ENCODE measurements at regions not wholly inside any gene's neighbourhood (a gene's known extent, or its start where the extent isn't known, plus 50 kb on each side); places are given as distances from the start of the nearest gene placed in this dataset.
"Not testable (repeated sequence)": the region's sequence is repeated elsewhere in the genome, so short reads cannot be mapped to it uniquely, and the experiment has no call there.

DNA sequence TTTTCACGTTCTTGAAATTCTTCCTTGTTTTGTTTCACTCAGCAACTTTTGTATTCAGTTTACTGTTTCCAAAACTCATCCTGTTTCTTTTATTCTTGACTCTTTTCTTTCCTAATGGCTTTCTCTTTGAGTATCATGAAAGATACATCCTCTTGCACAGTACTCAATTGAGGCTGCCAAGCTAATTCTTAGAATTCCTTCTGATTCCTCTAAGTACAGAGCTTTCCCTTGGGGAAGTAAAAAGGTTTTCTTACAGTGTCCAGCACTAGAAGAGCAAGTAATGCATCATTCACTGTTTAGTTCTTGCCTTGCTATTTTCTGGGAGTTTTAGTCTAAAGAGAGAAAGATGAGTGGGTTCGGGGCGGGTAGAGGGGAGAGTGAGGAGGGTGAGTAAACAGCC, 154.1 kb downstream of the NEDD1 start:
- TF ChIP-seq EZH2 (optimal IDR thresholded peaks at IDR 0.05; ENCODE audit: low read depth, low read length) (no peak), EZH2phosphoT487 (IDR thresholded peaks at IDR 0.05; ENCODE audit: low read length) (no peak)
- TF ChIP-seq, protein P1, sequence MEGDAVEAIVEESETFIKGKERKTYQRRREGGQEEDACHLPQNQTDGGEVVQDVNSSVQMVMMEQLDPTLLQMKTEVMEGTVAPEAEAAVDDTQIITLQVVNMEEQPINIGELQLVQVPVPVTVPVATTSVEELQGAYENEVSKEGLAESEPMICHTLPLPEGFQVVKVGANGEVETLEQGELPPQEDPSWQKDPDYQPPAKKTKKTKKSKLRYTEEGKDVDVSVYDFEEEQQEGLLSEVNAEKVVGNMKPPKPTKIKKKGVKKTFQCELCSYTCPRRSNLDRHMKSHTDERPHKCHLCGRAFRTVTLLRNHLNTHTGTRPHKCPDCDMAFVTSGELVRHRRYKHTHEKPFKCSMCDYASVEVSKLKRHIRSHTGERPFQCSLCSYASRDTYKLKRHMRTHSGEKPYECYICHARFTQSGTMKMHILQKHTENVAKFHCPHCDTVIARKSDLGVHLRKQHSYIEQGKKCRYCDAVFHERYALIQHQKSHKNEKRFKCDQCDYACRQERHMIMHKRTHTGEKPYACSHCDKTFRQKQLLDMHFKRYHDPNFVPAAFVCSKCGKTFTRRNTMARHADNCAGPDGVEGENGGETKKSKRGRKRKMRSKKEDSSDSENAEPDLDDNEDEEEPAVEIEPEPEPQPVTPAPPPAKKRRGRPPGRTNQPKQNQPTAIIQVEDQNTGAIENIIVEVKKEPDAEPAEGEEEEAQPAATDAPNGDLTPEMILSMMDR (IDR thresholded peaks at IDR 0.05; ENCODE audit: low read length) = no peak
- Histone ChIP-seq H3K4me2 (ENCODE audit: low read depth, low read length) (no peak overlapping the region), H3K79me2 (ENCODE audit: low read length) (no peaks in the 10 kb centered on the region), H3F3A (ENCODE audit: insufficient read depth, low read length) (no peaks in the 10 kb centered on the region), H3K9ac (ENCODE audit: low read length) (no peak overlapping the region), H3K4me1 (ENCODE audit: low read length) (no peaks in the 10 kb centered on the region), H3K27me3 (replicated peaks; ENCODE audit: insufficient read depth, low read length) (no peaks in the 10 kb centered on the region), H4K20me1 (ENCODE audit: insufficient read depth, low read length) (no peaks in the 10 kb centered on the region), H3K9me3 (replicated peaks; ENCODE audit: insufficient read depth, low read length) (no peaks in the 10 kb centered on the region), H3K4me3 (ENCODE audit: low read length) (no peak overlapping the region), H3K36me3 (replicated peaks; ENCODE audit: insufficient read depth, low read length) (no peaks in the 10 kb centered on the region), H3K9me2 (replicated peaks; ENCODE audit: insufficient read depth, low read length) (no peaks in the 10 kb centered on the region), H3K27ac (ENCODE audit: low read length) (no peak overlapping the region), H2AFZ (ENCODE audit: low read length) (no peak overlapping the region)
- no peak for DNase-seq

DNA sequence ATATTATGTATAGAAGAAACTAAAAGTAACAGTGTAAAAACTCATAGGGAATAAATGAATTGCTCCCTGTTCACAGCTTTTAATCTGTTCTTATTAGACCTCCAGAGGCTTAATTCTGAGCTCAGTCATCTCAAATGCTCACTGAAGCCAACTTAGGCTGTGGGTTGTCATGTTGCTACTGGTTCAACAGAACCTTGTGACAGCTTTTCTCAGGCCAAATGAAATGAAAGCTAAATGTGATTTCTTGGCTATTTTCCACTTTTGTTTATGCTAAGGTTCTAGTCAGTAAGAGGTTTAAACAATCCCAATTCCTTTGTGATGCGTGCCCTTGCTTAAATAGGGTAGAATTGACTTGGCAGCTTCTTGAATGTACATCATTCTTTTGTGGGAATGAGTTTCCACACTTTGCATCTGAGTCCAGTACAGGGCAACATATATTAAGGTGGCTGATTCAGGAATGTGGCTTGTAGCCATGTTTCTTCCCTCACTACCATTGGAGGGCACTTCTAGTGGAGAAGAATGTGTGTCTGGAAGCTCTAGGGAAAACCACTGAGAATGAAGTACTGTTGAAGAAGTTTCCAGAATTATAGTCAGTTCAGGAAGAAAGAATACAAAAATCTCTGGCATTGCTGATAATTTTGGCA, 156.4 kb downstream of the NEDD1 start:
- Histone ChIP-seq H3K27me3 (replicated peaks; ENCODE audit: insufficient read depth, low read length) (no peaks in the 10 kb centered on the region), H3F3A (ENCODE audit: insufficient read depth, low read length) (no peaks in the 10 kb centered on the region), H3K9me3 (replicated peaks; ENCODE audit: insufficient read depth, low read length) (no peaks in the 10 kb centered on the region), H3K4me3 (ENCODE audit: low read length) (no peak overlapping the region), H2AFZ (ENCODE audit: low read length) (no peak overlapping the region), H4K20me1 (ENCODE audit: insufficient read depth, low read length) (no peaks in the 10 kb centered on the region), H3K79me2 (ENCODE audit: low read length) (no peaks in the 10 kb centered on the region), H3K27ac (ENCODE audit: low read length) (no peak overlapping the region), H3K9me2 (replicated peaks; ENCODE audit: insufficient read depth, low read length) (no peaks in the 10 kb centered on the region), H3K4me2 (ENCODE audit: low read depth, low read length) (no peak overlapping the region), H3K4me1 (ENCODE audit: low read length) (no peaks in the 10 kb centered on the region), H3K9ac (ENCODE audit: low read length) (no peak overlapping the region), H3K36me3 (replicated peaks; ENCODE audit: insufficient read depth, low read length) (no peaks in the 10 kb centered on the region)
- no peak for DNase-seq
- no peak for TF ChIP-seq EZH2phosphoT487 (IDR thresholded peaks at IDR 0.05; ENCODE audit: low read length)

DNA sequence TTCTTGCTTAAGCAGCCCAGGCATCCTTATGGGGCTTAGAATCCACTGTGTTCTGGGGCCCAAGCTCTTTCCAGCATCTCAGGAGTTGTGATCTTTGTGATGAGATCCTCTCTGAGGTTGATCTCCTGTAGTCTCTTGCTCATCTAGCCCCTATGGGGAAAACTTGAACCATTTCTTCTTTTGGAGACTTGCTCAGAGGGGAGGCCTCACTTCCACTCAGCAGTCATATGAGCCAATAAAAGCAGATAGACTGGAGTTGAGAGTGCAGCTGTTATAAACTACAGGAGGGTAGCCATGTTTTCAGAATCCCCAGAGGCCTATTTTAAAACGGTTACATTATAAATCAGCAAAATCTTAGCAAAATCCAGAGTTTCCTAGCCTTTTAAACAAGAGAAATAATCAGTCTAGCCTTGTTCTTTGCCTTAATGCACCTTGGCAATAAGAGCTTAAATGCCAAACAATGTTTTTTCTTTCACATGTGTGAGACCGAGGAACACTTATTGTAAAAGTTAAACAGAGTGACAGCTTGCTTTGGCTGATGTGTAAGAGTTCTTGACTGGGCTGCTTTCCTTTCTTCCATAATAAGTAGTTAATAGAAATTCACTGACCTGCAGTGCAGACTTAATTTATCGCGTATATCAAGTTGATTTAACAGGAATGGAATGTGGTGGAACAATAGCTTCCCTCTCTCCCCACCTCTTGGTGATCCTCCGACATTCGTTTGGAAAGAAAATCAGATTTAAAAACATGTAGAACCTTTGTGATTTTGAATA, 168.3 kb downstream of the NEDD1 start:
- H3K27me3 ChIP-seq (replicated peaks; ENCODE audit: insufficient read depth, low read length) = no peaks in the 10 kb centered on the region
- H4K20me1 ChIP-seq (ENCODE audit: insufficient read depth, low read length) = no peaks in the 10 kb centered on the region
- no peaks in the 10 kb centered on the region for H3F3A ChIP-seq (ENCODE audit: insufficient read depth, low read length)
- DNase-seq = no peak
- no peaks in the 10 kb centered on the region for H3K9me3 ChIP-seq (replicated peaks; ENCODE audit: insufficient read depth, low read length)
- H3K4me1 ChIP-seq (ENCODE audit: low read length) = no peaks in the 10 kb centered on the region
- H3K4me3 ChIP-seq (ENCODE audit: low read length) = no peak overlapping the region
- H3K27ac ChIP-seq (ENCODE audit: low read length) = no peak overlapping the region
- no peak for TF ChIP-seq EZH2phosphoT487 (IDR thresholded peaks at IDR 0.05; ENCODE audit: low read length)
- no peak for TF ChIP-seq EZH2 (optimal IDR thresholded peaks at IDR 0.05; ENCODE audit: low read depth, low read length)
- no peaks in the 10 kb centered on the region for H3K9me2 ChIP-seq (replicated peaks; ENCODE audit: insufficient read depth, low read length)
- no peaks in the 10 kb centered on the region for H3K79me2 ChIP-seq (ENCODE audit: low read length)
- no peak overlapping the region for H3K9ac ChIP-seq (ENCODE audit: low read length)
- no peak overlapping the region for H2AFZ ChIP-seq (ENCODE audit: low read length)
- no peaks in the 10 kb centered on the region for H3K36me3 ChIP-seq (replicated peaks; ENCODE audit: insufficient read depth, low read length)
- no peak overlapping the region for H3K4me2 ChIP-seq (ENCODE audit: low read depth, low read length)

DNA sequence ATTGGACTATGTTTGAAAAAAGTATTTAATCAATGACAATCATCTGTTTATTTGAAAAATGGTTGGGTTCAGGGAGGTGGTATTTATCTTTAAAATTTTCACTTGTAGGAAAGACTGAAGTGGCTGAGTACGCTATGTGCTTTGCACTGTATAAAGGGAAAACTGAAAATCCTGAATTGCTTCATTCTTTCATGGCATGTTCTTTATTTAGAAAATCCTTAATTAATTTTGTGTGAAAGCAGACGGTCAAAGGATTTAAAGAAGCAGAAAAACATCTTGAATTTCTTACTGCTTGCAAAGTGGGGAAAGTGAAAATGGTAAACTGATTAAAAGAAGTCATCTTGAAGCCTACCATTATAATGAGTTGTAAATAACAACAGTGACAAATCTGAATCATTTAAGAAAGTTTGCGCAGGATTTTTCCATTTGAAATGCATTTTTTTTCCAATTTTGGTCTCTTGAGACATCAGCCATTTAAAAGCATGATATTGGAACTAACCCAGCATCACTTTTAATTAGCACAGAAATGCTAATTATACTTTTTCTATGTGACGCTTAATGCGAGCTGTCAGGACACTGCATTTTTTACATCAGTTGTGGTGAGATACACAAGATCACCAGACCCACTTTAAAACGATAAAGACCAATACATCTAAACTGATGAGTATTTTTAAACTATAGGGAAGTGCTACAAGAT, 169.0 kb downstream of the NEDD1 start:
- no peak for TF ChIP-seq EZH2phosphoT487 (IDR thresholded peaks at IDR 0.05; ENCODE audit: low read length)
- Histone ChIP-seq H3K4me2 (ENCODE audit: low read depth, low read length) (no peak overlapping the region), H3K9ac (ENCODE audit: low read length) (no peak overlapping the region), H3K9me2 (replicated peaks; ENCODE audit: insufficient read depth, low read length) (no peaks in the 10 kb centered on the region), H3K27me3 (replicated peaks; ENCODE audit: insufficient read depth, low read length) (no peaks in the 10 kb centered on the region), H3K36me3 (replicated peaks; ENCODE audit: insufficient read depth, low read length) (no peaks in the 10 kb centered on the region), H3K9me3 (replicated peaks; ENCODE audit: insufficient read depth, low read length) (no peaks in the 10 kb centered on the region), H3K27ac (ENCODE audit: low read length) (no peak overlapping the region), H3K79me2 (ENCODE audit: low read length) (no peaks in the 10 kb centered on the region), H3F3A (ENCODE audit: insufficient read depth, low read length) (no peaks in the 10 kb centered on the region), H3K4me3 (ENCODE audit: low read length) (no peak overlapping the region), H2AFZ (ENCODE audit: low read length) (no peak overlapping the region), H4K20me1 (ENCODE audit: insufficient read depth, low read length) (no peaks in the 10 kb centered on the region), H3K4me1 (ENCODE audit: low read length) (no peaks in the 10 kb centered on the region)
- DNase-seq = no peak

DNA sequence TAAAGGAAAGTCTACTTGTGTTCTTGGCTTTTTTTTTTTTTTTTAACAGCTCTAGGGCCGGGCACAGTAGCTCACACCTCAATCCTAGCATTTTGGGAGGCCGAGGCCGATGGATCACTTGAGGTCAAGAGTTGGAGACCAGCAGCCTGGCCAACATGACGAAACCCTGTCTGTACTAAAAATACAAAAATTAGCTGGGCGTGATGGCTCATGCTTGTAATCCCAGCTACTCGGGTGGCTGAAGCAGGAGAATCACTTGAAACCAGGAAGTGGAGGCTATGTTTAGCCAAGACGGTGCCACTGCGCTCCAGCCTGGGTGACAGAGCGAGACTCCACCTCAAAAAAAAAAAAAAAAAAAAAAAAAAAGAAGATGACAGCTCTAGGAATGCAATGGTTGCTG, 169.9 kb downstream of the NEDD1 start:
- not testable (repeated sequence) for H3K9me3 ChIP-seq (replicated peaks; ENCODE audit: insufficient read depth, low read length); H3K36me3 ChIP-seq (replicated peaks; ENCODE audit: insufficient read depth, low read length); H3K79me2 ChIP-seq (ENCODE audit: low read length); H3K9me2 ChIP-seq (replicated peaks; ENCODE audit: insufficient read depth, low read length); H2AFZ ChIP-seq (ENCODE audit: low read length); H3K4me1 ChIP-seq (ENCODE audit: low read length); H4K20me1 ChIP-seq (ENCODE audit: insufficient read depth, low read length); H3K4me3 ChIP-seq (ENCODE audit: low read length); H3K27me3 ChIP-seq (replicated peaks; ENCODE audit: insufficient read depth, low read length); H3K27ac ChIP-seq (ENCODE audit: low read length); H3K4me2 ChIP-seq (ENCODE audit: low read depth, low read length); DNase-seq; H3F3A ChIP-seq (ENCODE audit: insufficient read depth, low read length); H3K9ac ChIP-seq (ENCODE audit: low read length)

Data from MM.1S (cell line).